ENCODE measurements at regions not wholly inside any gene's neighbourhood (a gene's known extent, or its start where the extent isn't known, plus 50 kb on each side); places are given as distances from the start of the nearest gene placed in this dataset.

DNA sequence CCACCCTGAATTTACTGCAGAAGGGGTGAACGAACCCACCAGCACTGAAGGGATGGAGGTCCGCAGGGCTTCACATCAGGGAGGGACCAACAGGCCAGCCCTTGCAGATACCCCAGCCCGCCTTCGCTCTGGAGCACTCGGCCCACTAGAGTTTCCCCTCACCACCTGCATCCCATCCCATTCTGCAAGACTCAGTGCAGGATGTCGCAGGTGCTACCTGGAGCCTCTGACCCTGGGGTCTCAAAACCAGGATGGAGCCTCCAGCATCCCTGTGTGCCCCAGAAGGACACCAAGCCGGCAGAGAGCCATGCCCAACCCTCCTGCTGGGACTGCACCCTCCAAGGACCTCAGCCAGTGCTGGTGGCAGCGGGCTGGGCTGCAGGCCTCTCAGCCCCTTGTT is 57.6 kb upstream of the ADRA2C start:
- TF ChIP-seq, protein P1, sequence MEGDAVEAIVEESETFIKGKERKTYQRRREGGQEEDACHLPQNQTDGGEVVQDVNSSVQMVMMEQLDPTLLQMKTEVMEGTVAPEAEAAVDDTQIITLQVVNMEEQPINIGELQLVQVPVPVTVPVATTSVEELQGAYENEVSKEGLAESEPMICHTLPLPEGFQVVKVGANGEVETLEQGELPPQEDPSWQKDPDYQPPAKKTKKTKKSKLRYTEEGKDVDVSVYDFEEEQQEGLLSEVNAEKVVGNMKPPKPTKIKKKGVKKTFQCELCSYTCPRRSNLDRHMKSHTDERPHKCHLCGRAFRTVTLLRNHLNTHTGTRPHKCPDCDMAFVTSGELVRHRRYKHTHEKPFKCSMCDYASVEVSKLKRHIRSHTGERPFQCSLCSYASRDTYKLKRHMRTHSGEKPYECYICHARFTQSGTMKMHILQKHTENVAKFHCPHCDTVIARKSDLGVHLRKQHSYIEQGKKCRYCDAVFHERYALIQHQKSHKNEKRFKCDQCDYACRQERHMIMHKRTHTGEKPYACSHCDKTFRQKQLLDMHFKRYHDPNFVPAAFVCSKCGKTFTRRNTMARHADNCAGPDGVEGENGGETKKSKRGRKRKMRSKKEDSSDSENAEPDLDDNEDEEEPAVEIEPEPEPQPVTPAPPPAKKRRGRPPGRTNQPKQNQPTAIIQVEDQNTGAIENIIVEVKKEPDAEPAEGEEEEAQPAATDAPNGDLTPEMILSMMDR (IDR thresholded peaks at IDR 0.05), result no peak
- TF ChIP-seq POLR2A (IDR thresholded peaks at IDR 0.05; ENCODE audit: low read depth) (no peak), POLR2AphosphoS5 (IDR thresholded peaks at IDR 0.05) (no peak), EP300 (IDR thresholded peaks at IDR 0.05) (no peak)
